ENCODE measurements at regions not wholly inside any gene's neighbourhood (a gene's known extent, or its start where the extent isn't known, plus 50 kb on each side); places are given as distances from the start of the nearest gene placed in this dataset.

DNA sequence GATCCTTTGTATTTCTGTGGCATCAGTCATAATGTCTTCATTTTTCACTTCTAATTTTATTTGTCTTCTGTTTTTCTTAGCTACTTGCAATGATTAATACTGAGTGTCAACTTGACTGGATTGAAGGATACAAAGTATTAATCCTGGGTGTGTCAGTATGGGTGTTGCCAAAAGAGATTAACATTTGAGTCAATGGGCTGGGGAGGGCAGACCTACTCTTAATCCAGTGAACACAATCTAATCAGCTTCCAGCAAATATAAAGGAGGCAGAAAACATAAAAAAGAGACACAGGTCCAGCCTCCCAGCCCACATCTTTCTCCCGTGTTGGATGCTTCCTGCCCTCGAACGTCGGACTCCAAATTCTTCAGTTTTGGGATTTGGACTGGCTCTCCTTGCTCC lies 640.9 kb upstream of the MIR17HG start:
- no peak for FAIRE-seq
- H3K27ac ChIP-seq (ENCODE audit: low read depth in 1 of 3, low read length in 2 of 3), result no peak overlapping the region
- no peaks in the 10 kb centered on the region for H3K9me3 ChIP-seq (ENCODE audit: control insufficient read depth in 2 of 2, insufficient read depth in 1 of 2, low read depth in 1 of 2, low read length in 1 of 2)
- no peak overlapping the region for H3K4me3 ChIP-seq (ENCODE audit: low read depth in 1 of 3, low read length in 3 of 3)
- no peaks in the 10 kb centered on the region for H3K27me3 ChIP-seq (ENCODE audit: control insufficient read depth in 3 of 3, insufficient read depth in 3 of 3, low read length in 3 of 3)
- no peaks in the 10 kb centered on the region for H3K36me3 ChIP-seq (ENCODE audit: control insufficient read depth in 3 of 3, insufficient read depth in 2 of 3, low read depth in 1 of 3, low read length in 3 of 3)
- no peak for DNase-seq
- no peaks in the 10 kb centered on the region for H3K4me1 ChIP-seq (ENCODE audit: control insufficient read depth in 3 of 3, insufficient read depth in 2 of 3, low read depth in 1 of 3, low read length in 2 of 3)
- 68 to 92% (median 84%) methylated on average over 4 of the region's 4 CpGs for WGBS, 3 donors

GRCh38 chr13:90708128-90708527 lies 639.4 kb upstream of the MIR17HG start:
- Histone ChIP-seq H3K4me1 (ENCODE audit: control insufficient read depth in 3 of 3, insufficient read depth in 2 of 3, low read depth in 1 of 3, low read length in 2 of 3) (no peaks in the 10 kb centered on the region), H3K27me3 (ENCODE audit: control insufficient read depth in 3 of 3, insufficient read depth in 3 of 3, low read length in 3 of 3) (no peaks in the 10 kb centered on the region), H3K9me3 (ENCODE audit: control insufficient read depth in 2 of 2, insufficient read depth in 1 of 2, low read depth in 1 of 2, low read length in 1 of 2) (no peaks in the 10 kb centered on the region), H3K27ac (ENCODE audit: low read depth in 1 of 3, low read length in 2 of 3) (no peak overlapping the region), H3K36me3 (ENCODE audit: control insufficient read depth in 3 of 3, insufficient read depth in 2 of 3, low read depth in 1 of 3, low read length in 3 of 3) (no peaks in the 10 kb centered on the region), H3K4me3 (ENCODE audit: low read depth in 1 of 3, low read length in 3 of 3) (no peak overlapping the region)
- DNase-seq, result no peak
- 80 to 93% (median 92%) methylated on average over 1 of the region's 1 CpG for WGBS, 3 donors
- no peak for FAIRE-seq

- no peaks in the 10 kb centered on the region for H3K4me1 ChIP-seq (ENCODE audit: control insufficient read depth in 3 of 3, insufficient read depth in 2 of 3, low read depth in 1 of 3, low read length in 2 of 3)
- H3K9me3 ChIP-seq (ENCODE audit: control insufficient read depth in 2 of 2, insufficient read depth in 1 of 2, low read depth in 1 of 2, low read length in 1 of 2), result no peaks in the 10 kb centered on the region
- DNase-seq, result no peak
- H3K36me3 ChIP-seq (ENCODE audit: control insufficient read depth in 3 of 3, insufficient read depth in 2 of 3, low read depth in 1 of 3, low read length in 3 of 3), result no peaks in the 10 kb centered on the region
- H3K27ac ChIP-seq (ENCODE audit: low read depth in 1 of 3, low read length in 2 of 3), result no peak overlapping the region
- no peaks in the 10 kb centered on the region for H3K27me3 ChIP-seq (ENCODE audit: control insufficient read depth in 3 of 3, insufficient read depth in 3 of 3, low read length in 3 of 3)
- FAIRE-seq, result no peak
- WGBS, 3 donors, result 88 to 94% (median 91%) methylated on average over 1 of the region's 1 CpG
- no peak overlapping the region for H3K4me3 ChIP-seq (ENCODE audit: low read depth in 1 of 3, low read length in 3 of 3)
These were observed 638.2 kb upstream of the MIR17HG start for GRCh38 chr13:90709319-90709718.

DNA sequence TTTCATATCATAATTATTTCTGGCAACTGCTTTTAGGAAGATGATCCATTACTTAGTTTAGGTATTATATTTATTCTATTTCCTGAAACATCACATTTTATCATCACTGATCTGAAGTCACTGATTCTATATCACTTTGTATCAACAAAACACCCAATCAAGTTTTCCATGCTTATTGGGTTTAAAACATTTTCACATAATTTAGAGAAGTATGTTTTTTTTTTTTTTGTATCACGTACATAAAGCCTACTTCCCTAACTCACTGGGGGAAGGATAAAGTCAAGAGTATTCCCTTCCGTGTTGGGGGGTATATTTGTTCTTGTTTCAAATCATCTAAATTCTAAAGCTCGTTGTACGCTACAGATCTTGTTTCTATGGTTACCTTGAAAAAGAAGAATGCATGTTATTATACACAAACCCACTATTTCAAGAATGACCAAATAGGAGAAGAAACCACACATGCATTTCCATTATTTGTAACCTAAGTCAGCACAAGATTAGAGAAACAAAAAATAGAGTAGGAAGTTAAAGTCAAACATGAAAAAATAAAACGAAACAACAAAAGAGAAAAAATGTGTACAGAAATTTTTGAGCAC lies 637.2 kb upstream of the MIR17HG start:
- H3K4me1 ChIP-seq (ENCODE audit: control insufficient read depth in 3 of 3, insufficient read depth in 2 of 3, low read depth in 1 of 3, low read length in 2 of 3), result no peaks in the 10 kb centered on the region
- no peak overlapping the region for H3K27ac ChIP-seq (ENCODE audit: low read depth in 1 of 3, low read length in 2 of 3)
- H3K27me3 ChIP-seq (ENCODE audit: control insufficient read depth in 3 of 3, insufficient read depth in 3 of 3, low read length in 3 of 3), result no peaks in the 10 kb centered on the region
- DNase-seq, result no peak
- no peaks in the 10 kb centered on the region for H3K36me3 ChIP-seq (ENCODE audit: control insufficient read depth in 3 of 3, insufficient read depth in 2 of 3, low read depth in 1 of 3, low read length in 3 of 3)
- no peaks in the 10 kb centered on the region for H3K9me3 ChIP-seq (ENCODE audit: control insufficient read depth in 2 of 2, insufficient read depth in 1 of 2, low read depth in 1 of 2, low read length in 1 of 2)
- 56 to 71% (median 66%) methylated on average over 5 of the region's 5 CpGs for whole genome bisulfite sequencing, 3 donors
- no peak overlapping the region for H3K4me3 ChIP-seq (ENCODE audit: low read depth in 1 of 3, low read length in 3 of 3)
- FAIRE-seq, result no peak

DNA sequence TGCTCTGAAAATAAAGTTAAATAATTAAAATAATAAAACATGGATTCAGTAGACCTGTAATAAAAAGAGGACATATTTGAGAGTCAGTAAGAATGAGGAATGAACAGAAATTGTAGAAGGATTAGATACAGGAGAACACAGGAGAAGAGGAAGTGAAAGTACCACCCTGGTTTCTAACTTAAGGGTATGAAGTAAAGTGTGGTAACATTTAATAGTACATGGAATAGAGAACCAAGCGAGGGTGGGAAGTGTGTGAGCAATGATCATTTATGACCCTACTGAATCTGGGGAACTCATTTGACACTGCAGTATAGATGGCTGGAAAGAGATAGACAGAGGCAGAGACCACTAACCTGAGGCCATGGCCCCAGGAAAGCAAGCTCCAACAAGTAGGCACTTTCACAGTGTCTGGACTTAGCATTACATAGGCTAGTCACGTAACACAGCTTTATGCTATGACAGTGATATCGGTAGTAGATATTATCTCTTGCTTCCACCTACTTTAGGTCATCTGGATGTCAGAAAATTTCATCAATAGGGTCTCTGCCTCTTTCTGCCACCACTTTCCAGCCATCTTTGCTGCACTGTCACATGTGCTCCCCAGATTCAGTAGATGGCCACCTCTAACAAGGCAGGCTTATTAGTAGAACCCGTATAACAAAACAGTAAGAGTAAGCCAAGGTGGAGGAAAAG lies 633.9 kb upstream of the MIR17HG start:
- Histone ChIP-seq H3K9me3 (ENCODE audit: control insufficient read depth in 2 of 2, insufficient read depth in 1 of 2, low read depth in 1 of 2, low read length in 1 of 2) (no peaks in the 10 kb centered on the region), H3K27me3 (ENCODE audit: control insufficient read depth in 3 of 3, insufficient read depth in 3 of 3, low read length in 3 of 3) (no peaks in the 10 kb centered on the region), H3K27ac (ENCODE audit: low read depth in 1 of 3, low read length in 2 of 3) (no peak overlapping the region), H3K4me1 (ENCODE audit: control insufficient read depth in 3 of 3, insufficient read depth in 2 of 3, low read depth in 1 of 3, low read length in 2 of 3) (no peaks in the 10 kb centered on the region), H3K36me3 (ENCODE audit: control insufficient read depth in 3 of 3, insufficient read depth in 2 of 3, low read depth in 1 of 3, low read length in 3 of 3) (no peaks in the 10 kb centered on the region), H3K4me3 (ENCODE audit: low read depth in 1 of 3, low read length in 3 of 3) (no peak overlapping the region)
- 81 to 94% (median 86%) methylated on average over 4 of the region's 4 CpGs for WGBS, 3 donors
- FAIRE-seq (no peak), DNase-seq (no peak)

- FAIRE-seq, result no peak
- DNase-seq, result no peak
- no peak overlapping the region for H3K27ac ChIP-seq (ENCODE audit: low read depth in 1 of 3, low read length in 2 of 3)
- no peaks in the 10 kb centered on the region for H3K4me1 ChIP-seq (ENCODE audit: control insufficient read depth in 3 of 3, insufficient read depth in 2 of 3, low read depth in 1 of 3, low read length in 2 of 3)
- H3K4me3 ChIP-seq (ENCODE audit: low read depth in 1 of 3, low read length in 3 of 3), result no peak overlapping the region
- no peaks in the 10 kb centered on the region for H3K9me3 ChIP-seq (ENCODE audit: control insufficient read depth in 2 of 2, insufficient read depth in 1 of 2, low read depth in 1 of 2, low read length in 1 of 2)
- WGBS, 3 donors, result 68 to 80% (median 76%) methylated on average over 1 of the region's 1 CpG
- H3K27me3 ChIP-seq (ENCODE audit: control insufficient read depth in 3 of 3, insufficient read depth in 3 of 3, low read length in 3 of 3), result no peaks in the 10 kb centered on the region
- H3K36me3 ChIP-seq (ENCODE audit: control insufficient read depth in 3 of 3, insufficient read depth in 2 of 3, low read depth in 1 of 3, low read length in 3 of 3), result no peaks in the 10 kb centered on the region
These were observed 632.0 kb upstream of the MIR17HG start for GRCh38 chr13:90715485-90715884.

DNA sequence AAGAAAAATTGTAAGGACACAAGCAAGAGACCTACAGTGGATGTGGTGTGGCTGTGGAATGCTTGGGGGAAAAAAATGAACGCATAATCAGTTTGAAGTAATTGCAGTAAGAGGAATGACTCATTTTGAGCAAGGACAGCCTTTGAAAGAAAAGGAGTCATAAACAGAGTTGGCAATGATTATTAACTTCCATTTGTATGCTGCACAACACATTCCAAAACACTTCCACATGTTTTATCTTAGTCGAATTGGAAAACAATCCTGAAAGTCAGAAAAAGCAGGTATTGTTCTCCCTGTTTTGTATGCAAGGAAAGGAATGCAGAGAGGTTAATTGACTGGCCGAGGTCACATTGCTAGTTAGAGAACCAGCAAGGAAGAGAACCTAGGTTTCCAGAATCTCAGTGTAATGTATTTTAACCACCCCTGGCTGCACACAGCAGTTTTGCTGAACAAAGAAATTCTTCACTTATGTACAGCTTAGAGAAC lies 630.0 kb upstream of the MIR17HG start:
- 13 to 30% (median 27%) methylated on average over 3 of the region's 3 CpGs for WGBS, 3 donors
- DNase-seq, result peak in 1 of 2 donors; percentile 29
- no peaks in the 10 kb centered on the region for H3K9me3 ChIP-seq (ENCODE audit: control insufficient read depth in 2 of 2, insufficient read depth in 1 of 2, low read depth in 1 of 2, low read length in 1 of 2)
- no peaks in the 10 kb centered on the region for H3K27me3 ChIP-seq (ENCODE audit: control insufficient read depth in 3 of 3, insufficient read depth in 3 of 3, low read length in 3 of 3)
- no peaks in the 10 kb centered on the region for H3K36me3 ChIP-seq (ENCODE audit: control insufficient read depth in 3 of 3, insufficient read depth in 2 of 3, low read depth in 1 of 3, low read length in 3 of 3)
- H3K27ac ChIP-seq (ENCODE audit: low read depth in 1 of 3, low read length in 2 of 3), result no peak overlapping the region
- FAIRE-seq, result no peak
- H3K4me1 ChIP-seq (ENCODE audit: control insufficient read depth in 3 of 3, insufficient read depth in 2 of 3, low read depth in 1 of 3, low read length in 2 of 3), result no peaks in the 10 kb centered on the region
- no peak overlapping the region for H3K4me3 ChIP-seq (ENCODE audit: low read depth in 1 of 3, low read length in 3 of 3)

- Histone ChIP-seq H3K9me3 (ENCODE audit: control insufficient read depth in 2 of 2, insufficient read depth in 1 of 2, low read depth in 1 of 2, low read length in 1 of 2) (no peaks in the 10 kb centered on the region), H3K36me3 (ENCODE audit: control insufficient read depth in 3 of 3, insufficient read depth in 2 of 3, low read depth in 1 of 3, low read length in 3 of 3) (no peaks in the 10 kb centered on the region), H3K27me3 (ENCODE audit: control insufficient read depth in 3 of 3, insufficient read depth in 3 of 3, low read length in 3 of 3) (no peaks in the 10 kb centered on the region), H3K4me1 (ENCODE audit: control insufficient read depth in 3 of 3, insufficient read depth in 2 of 3, low read depth in 1 of 3, low read length in 2 of 3) (no peaks in the 10 kb centered on the region), H3K4me3 (ENCODE audit: low read depth in 1 of 3, low read length in 3 of 3) (no peak overlapping the region), H3K27ac (ENCODE audit: low read depth in 1 of 3, low read length in 2 of 3) (no peak overlapping the region)
- FAIRE-seq, result no peak
- DNase-seq, result no peak
- WGBS, 3 donors, result 83 to 89% (median 84%) methylated on average over 3 of the region's 3 CpGs
These were observed 628.0 kb upstream of the MIR17HG start for GRCh38 chr13:90719461-90719860.

DNA sequence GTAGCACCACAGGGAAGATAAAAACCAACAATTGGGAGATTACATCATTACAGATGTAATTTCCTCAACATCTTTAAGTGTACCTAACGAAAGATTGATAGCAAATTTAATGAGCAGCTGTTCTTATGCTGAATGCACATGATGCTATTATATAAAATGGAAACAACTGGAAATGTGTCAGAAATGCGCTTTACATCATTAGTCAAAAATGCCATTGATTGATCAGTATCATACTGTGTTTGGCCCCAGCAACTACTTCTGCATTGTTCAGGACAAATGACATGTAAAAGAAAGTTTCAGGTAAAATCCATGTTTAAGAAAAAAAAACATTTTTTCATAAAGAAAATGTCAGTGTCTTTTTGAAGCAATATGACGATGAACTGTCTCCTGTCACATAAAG lies 625.5 kb upstream of the MIR17HG start:
- no peak overlapping the region for H3K4me3 ChIP-seq (ENCODE audit: low read depth in 1 of 3, low read length in 3 of 3)
- no peak overlapping the region for H3K27ac ChIP-seq (ENCODE audit: low read depth in 1 of 3, low read length in 2 of 3)
- H3K4me1 ChIP-seq (ENCODE audit: control insufficient read depth in 3 of 3, insufficient read depth in 2 of 3, low read depth in 1 of 3, low read length in 2 of 3), result no peaks in the 10 kb centered on the region
- FAIRE-seq, result no peak
- H3K27me3 ChIP-seq (ENCODE audit: control insufficient read depth in 3 of 3, insufficient read depth in 3 of 3, low read length in 3 of 3), result no peaks in the 10 kb centered on the region
- WGBS, 3 donors, result 46 to 55% (median 51%) methylated on average over 3 of the region's 3 CpGs
- no peak for DNase-seq
- no peaks in the 10 kb centered on the region for H3K36me3 ChIP-seq (ENCODE audit: control insufficient read depth in 3 of 3, insufficient read depth in 2 of 3, low read depth in 1 of 3, low read length in 3 of 3)
- H3K9me3 ChIP-seq (ENCODE audit: control insufficient read depth in 2 of 2, insufficient read depth in 1 of 2, low read depth in 1 of 2, low read length in 1 of 2), result no peaks in the 10 kb centered on the region

Measured in small intestine (tissue), 7 donors.